WERI-Rb-1 (cell line): ENCODE measurements at regions not wholly inside any gene's neighbourhood (a gene's known extent, or its start where the extent isn't known, plus 50 kb on each side); places are given as distances from the start of the nearest gene placed in this dataset.
"Not testable (repeated sequence)": the region's sequence is repeated elsewhere in the genome, so short reads cannot be mapped to it uniquely, and the experiment has no call there.

Experiments used
- DNase-seq: peaks from one replicate; pipeline ENCODE4 v3.0.0-alpha.2; 2020
- H3K27ac ChIP-seq: fragments of 250-450 bp; sonication (Bioruptor Pico); 2 replicates; pipeline ENCODE4 v1.5.1; 2020; ENCODE audit warnings: mild to moderate bottlenecking, moderate library complexity
- H3K27me3 ChIP-seq: fragments of 250-450 bp; sonication (Bioruptor Pico); 2 replicates; pipeline ENCODE4 v1.5.1; 2021; ENCODE audit warnings: mild to moderate bottlenecking, low read depth, moderate library complexity; ENCODE audit not compliant: insufficient read depth, severe bottlenecking
- H3K36me3 ChIP-seq: fragments of 250-450 bp; sonication (Bioruptor Pico); 2 replicates; pipeline ENCODE4 v1.5.1; 2020; ENCODE audit warnings: mild to moderate bottlenecking, moderate library complexity
- H3K4me3 ChIP-seq: 2 replicates; pipeline ENCODE4 v1.5.1; 2011; ENCODE audit warnings: low read depth, mild to moderate bottlenecking, control low read depth, low read length
- H3K9me3 ChIP-seq: fragments of 250-450 bp; sonication (Bioruptor Pico); 2 replicates; pipeline ENCODE4 v1.5.1; 2021; ENCODE audit warnings: mild to moderate bottlenecking, moderate library complexity; ENCODE audit not compliant: severe bottlenecking
- TF ChIP-seq, protein P1 (sequence below): IDR thresholded peaks from 2 replicates; pipeline ENCODE4 v1.5.1; 2011; ENCODE audit warnings: low read depth, mild to moderate bottlenecking, control low read depth, inconsistent platforms, low read length

- TF ChIP-seq, protein P1, sequence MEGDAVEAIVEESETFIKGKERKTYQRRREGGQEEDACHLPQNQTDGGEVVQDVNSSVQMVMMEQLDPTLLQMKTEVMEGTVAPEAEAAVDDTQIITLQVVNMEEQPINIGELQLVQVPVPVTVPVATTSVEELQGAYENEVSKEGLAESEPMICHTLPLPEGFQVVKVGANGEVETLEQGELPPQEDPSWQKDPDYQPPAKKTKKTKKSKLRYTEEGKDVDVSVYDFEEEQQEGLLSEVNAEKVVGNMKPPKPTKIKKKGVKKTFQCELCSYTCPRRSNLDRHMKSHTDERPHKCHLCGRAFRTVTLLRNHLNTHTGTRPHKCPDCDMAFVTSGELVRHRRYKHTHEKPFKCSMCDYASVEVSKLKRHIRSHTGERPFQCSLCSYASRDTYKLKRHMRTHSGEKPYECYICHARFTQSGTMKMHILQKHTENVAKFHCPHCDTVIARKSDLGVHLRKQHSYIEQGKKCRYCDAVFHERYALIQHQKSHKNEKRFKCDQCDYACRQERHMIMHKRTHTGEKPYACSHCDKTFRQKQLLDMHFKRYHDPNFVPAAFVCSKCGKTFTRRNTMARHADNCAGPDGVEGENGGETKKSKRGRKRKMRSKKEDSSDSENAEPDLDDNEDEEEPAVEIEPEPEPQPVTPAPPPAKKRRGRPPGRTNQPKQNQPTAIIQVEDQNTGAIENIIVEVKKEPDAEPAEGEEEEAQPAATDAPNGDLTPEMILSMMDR: no peak
- no peak for DNase-seq
Observed at GRCh38 chr18:43341014-43341413, 63.7 kb upstream of the SYT4 start.

DNA sequence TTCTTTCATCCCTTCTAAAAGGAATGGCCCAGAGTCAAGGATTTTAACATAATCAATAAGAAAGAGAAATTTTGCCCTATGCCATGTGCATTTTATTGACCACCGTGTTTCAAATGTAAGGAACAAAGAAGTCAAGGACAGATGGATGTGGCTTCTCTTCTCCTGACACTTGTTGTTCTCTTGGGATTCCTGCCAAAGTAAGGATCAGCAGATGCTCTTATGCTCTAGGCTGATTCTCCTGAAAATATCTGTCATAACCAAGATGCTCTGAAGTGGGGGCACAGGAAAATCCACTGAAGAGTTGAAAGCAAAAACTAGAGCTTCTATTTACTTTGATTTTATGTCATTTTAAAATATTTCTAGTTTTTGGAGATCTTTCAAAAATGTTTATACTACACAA lies 72.9 kb upstream of the SYT4 start:
- DNase-seq: no peak
- Histone ChIP-seq H3K27me3 (no peaks in the 10 kb centered on the region), H3K9me3 (no peaks in the 10 kb centered on the region), H3K36me3 (no peaks in the 10 kb centered on the region), H3K27ac (no peak overlapping the region), H3K4me3 (no peak overlapping the region)
- TF ChIP-seq, protein P1: no peak

More at GRCh38 chr18:43341014-43341413, 63.7 kb upstream of the SYT4 start:
- Histone ChIP-seq H3K27ac (no peak overlapping the region), H3K36me3 (no peaks in the 10 kb centered on the region), H3K4me3 (no peak overlapping the region), H3K27me3 (no peaks in the 10 kb centered on the region), H3K9me3 (no peaks in the 10 kb centered on the region)

- no peak for DNase-seq
Observed at GRCh38 chr18:43364535-43364934, 87.2 kb upstream of the SYT4 start.

DNA sequence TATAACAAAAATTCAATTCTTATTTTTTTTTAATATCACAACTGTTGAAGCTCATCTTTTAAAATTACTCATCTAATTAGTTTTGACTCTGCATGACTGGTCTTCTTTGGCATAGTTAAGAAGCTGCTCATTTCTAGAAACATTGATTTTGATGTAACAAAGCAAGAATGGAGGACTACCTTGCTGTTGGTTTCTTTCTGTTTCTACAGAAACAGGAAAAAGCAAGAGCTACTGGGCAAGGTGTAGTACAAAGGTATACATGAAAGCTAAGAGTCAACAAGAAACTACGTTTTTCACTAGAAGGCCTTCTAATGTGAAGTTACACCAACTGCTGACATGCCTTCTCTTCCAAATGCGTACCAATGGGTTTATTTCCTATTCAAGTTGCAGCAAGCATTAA lies 90.6 kb upstream of the SYT4 start:
- DNase-seq: no peak
- TF ChIP-seq, protein P1: no peak

More at GRCh38 chr18:43364535-43364934, 87.2 kb upstream of the SYT4 start:
- Histone ChIP-seq H3K27ac (no peak overlapping the region), H3K36me3 (no peaks in the 10 kb centered on the region), H3K4me3 (no peak overlapping the region), H3K9me3 (no peaks in the 10 kb centered on the region), H3K27me3 (no peaks in the 10 kb centered on the region)
- TF ChIP-seq, protein P1: no peak

GRCh38 chr18:43369311-43369710 lies 92.0 kb upstream of the SYT4 start:
- DNase-seq: not testable (repeated sequence)

More for the DNA sequence above, 90.6 kb upstream of the SYT4 start:
- H3K9me3 ChIP-seq: no peaks in the 10 kb centered on the region
- H3K27me3 ChIP-seq: no peaks in the 10 kb centered on the region
- no peaks in the 10 kb centered on the region for H3K36me3 ChIP-seq
- no peak overlapping the region for H3K4me3 ChIP-seq
- H3K27ac ChIP-seq: no peak overlapping the region

DNA sequence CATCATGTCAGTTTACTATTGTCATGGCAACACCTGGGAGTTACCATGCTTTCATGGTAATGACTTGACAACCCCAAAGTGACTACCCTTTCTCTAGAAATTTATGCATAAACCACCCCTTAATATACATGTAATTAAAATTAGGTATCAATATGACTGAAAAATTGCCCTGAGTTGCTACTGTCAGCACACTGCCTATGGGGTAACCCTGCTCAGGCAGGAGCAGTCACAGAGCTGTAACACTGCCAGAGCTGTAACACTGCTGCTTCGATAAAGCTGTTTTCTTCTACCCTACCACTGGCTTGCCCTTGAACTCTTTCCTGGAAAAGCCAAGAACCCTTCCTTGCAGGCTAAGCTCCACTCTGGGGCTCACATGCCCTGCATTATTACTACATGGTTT lies 95.5 kb upstream of the SYT4 start:
- no peaks in the 10 kb centered on the region for H3K36me3 ChIP-seq

More at GRCh38 chr18:43369311-43369710, 92.0 kb upstream of the SYT4 start:
- not testable (repeated sequence) for H3K36me3 ChIP-seq, H3K4me3 ChIP-seq, H3K27me3 ChIP-seq, H3K9me3 ChIP-seq, H3K27ac ChIP-seq

More for the DNA sequence above, 95.5 kb upstream of the SYT4 start:
- Histone ChIP-seq H3K27ac (no peak overlapping the region), H3K4me3 (no peak overlapping the region), H3K9me3 (no peaks in the 10 kb centered on the region), H3K27me3 (no peaks in the 10 kb centered on the region)
- no peak for DNase-seq
- TF ChIP-seq, protein P1: no peak
